Nephron (organoid): ENCODE measurements at regions not wholly inside any gene's neighbourhood (a gene's known extent, or its start where the extent isn't known, plus 50 kb on each side); places are given as distances from the start of the nearest gene placed in this dataset.

ENCODE experiments used
- H3K27ac Mint-ChIP-seq, 3 experiments: 2 replicates each; pipeline ENCODE4 v1.8.0; 2020; ENCODE audit warnings: mixed read lengths in 3 of 3, mild to moderate bottlenecking in 2 of 3, moderate library complexity in 1 of 3
- H3K27me3 Mint-ChIP-seq: 2 replicates; pipeline ENCODE4 v1.8.0; 2021; ENCODE audit warnings: low read depth, mild to moderate bottlenecking, moderate library complexity, mixed read lengths
- H3K36me3 Mint-ChIP-seq: 2 replicates; pipeline ENCODE4 v1.8.0; 2020; ENCODE audit warnings: low read depth, mixed read lengths
- H3K4me1 Mint-ChIP-seq: 2 replicates; pipeline ENCODE4 v1.8.0; 2020; ENCODE audit warnings: mixed read lengths
- H3K4me3 Mint-ChIP-seq, 3 experiments: 2 replicates each; pipeline ENCODE4 v1.8.0; 2020; ENCODE audit warnings: mild to moderate bottlenecking in 3 of 3, mixed read lengths in 3 of 3, moderate library complexity in 2 of 3
- H3K9me3 Mint-ChIP-seq: 2 replicates; pipeline ENCODE4 v1.8.0; 2020; ENCODE audit warnings: mixed read lengths
- CTCF ChIP-seq, 3 experiments: fragments of 200-600 bp; sonication (generic); IDR thresholded peaks; one replicate each; pipeline ENCODE4 v1.5.0; 2021; ENCODE audit warnings: antibody characterized with exemption in 3 of 3; ENCODE audit not compliant: unreplicated experiment in 3 of 3

- no peaks in the 10 kb centered on the region for H3K4me1 Mint-ChIP-seq
- no peak overlapping the region for H3K27ac Mint-ChIP-seq
- H3K36me3 Mint-ChIP-seq = no peaks in the 10 kb centered on the region
- H3K4me3 Mint-ChIP-seq = no peak overlapping the region
- TF ChIP-seq CTCF (IDR thresholded peaks at IDR 0.05; ENCODE audit: unreplicated experiment in 3 of 3) = no peak
- H3K27me3 Mint-ChIP-seq = peaks cover 4% of the 10 kb centered on the region
- peaks cover 7% of the 10 kb centered on the region for H3K9me3 Mint-ChIP-seq
These were observed 312.3 kb upstream of the CNTN6 start for GRCh38 chr3:780505-780904.

- no peak overlapping the region for H3K27ac Mint-ChIP-seq
- no peaks in the 10 kb centered on the region for H3K36me3 Mint-ChIP-seq
- no peak overlapping the region for H3K4me3 Mint-ChIP-seq
- H3K27me3 Mint-ChIP-seq = no peaks in the 10 kb centered on the region
- no peak for TF ChIP-seq CTCF (IDR thresholded peaks at IDR 0.05; ENCODE audit: unreplicated experiment in 3 of 3)
- no peaks in the 10 kb centered on the region for H3K9me3 Mint-ChIP-seq
- H3K4me1 Mint-ChIP-seq = peaks cover 9% of the 10 kb centered on the region
These were observed 301.4 kb upstream of the CNTN6 start for GRCh38 chr3:791442-791841.

- no peaks in the 10 kb centered on the region for H3K27me3 Mint-ChIP-seq
These were observed 300.2 kb upstream of the CNTN6 start for GRCh38 chr3:792630-793029.

GRCh38 chr3:804211-804610, 288.6 kb upstream of the CNTN6 start:
- H3K36me3 Mint-ChIP-seq = no peaks in the 10 kb centered on the region
- no peak overlapping the region for H3K27ac Mint-ChIP-seq
- no peak for TF ChIP-seq CTCF (IDR thresholded peaks at IDR 0.05; ENCODE audit: unreplicated experiment in 3 of 3)
- H3K27me3 Mint-ChIP-seq = no peaks in the 10 kb centered on the region
- no peaks in the 10 kb centered on the region for H3K4me1 Mint-ChIP-seq
- H3K4me3 Mint-ChIP-seq = no peak overlapping the region
- H3K9me3 Mint-ChIP-seq = peaks cover 7% of the 10 kb centered on the region

More at GRCh38 chr3:792630-793029, 300.2 kb upstream of the CNTN6 start:
- Mint-ChIP-seq H3K36me3 (no peaks in the 10 kb centered on the region), H3K4me1 (peaks cover 9% of the 10 kb centered on the region), H3K9me3 (no peaks in the 10 kb centered on the region), H3K27ac (no peak overlapping the region), H3K4me3 (no peak overlapping the region)
- TF ChIP-seq CTCF (IDR thresholded peaks at IDR 0.05; ENCODE audit: unreplicated experiment in 3 of 3) = no peak

GRCh38 chr3:805326-805725, 287.5 kb upstream of the CNTN6 start:
- no peaks in the 10 kb centered on the region for H3K36me3 Mint-ChIP-seq
- TF ChIP-seq CTCF (IDR thresholded peaks at IDR 0.05; ENCODE audit: unreplicated experiment in 3 of 3) = no peak
- no peaks in the 10 kb centered on the region for H3K4me1 Mint-ChIP-seq
- no peak overlapping the region for H3K4me3 Mint-ChIP-seq
- H3K27ac Mint-ChIP-seq = no peak overlapping the region
- no peaks in the 10 kb centered on the region for H3K27me3 Mint-ChIP-seq
- H3K9me3 Mint-ChIP-seq = peaks cover 8% of the 10 kb centered on the region

- Mint-ChIP-seq H3K9me3 (peaks cover 8% of the 10 kb centered on the region), H3K4me1 (no peaks in the 10 kb centered on the region), H3K4me3 (no peak overlapping the region), H3K36me3 (no peaks in the 10 kb centered on the region), H3K27me3 (no peaks in the 10 kb centered on the region), H3K27ac (no peak overlapping the region)
- TF ChIP-seq CTCF (IDR thresholded peaks at IDR 0.05; ENCODE audit: unreplicated experiment in 3 of 3) = no peak
These were observed 286.8 kb upstream of the CNTN6 start for GRCh38 chr3:806006-806405.
